ENCODE measurements at regions not wholly inside any gene's neighbourhood (a gene's known extent, or its start where the extent isn't known, plus 50 kb on each side); places are given as distances from the start of the nearest gene placed in this dataset.
"Not testable (repeated sequence)": the region's sequence is repeated elsewhere in the genome, so short reads cannot be mapped to it uniquely, and the experiment has no call there.

- no peak for DNase-seq (ENCODE audit: low read depth, low spot score)
These were observed 66.3 kb upstream of the UFM1 start for GRCh38 chr13:38283346-38283745.

DNA sequence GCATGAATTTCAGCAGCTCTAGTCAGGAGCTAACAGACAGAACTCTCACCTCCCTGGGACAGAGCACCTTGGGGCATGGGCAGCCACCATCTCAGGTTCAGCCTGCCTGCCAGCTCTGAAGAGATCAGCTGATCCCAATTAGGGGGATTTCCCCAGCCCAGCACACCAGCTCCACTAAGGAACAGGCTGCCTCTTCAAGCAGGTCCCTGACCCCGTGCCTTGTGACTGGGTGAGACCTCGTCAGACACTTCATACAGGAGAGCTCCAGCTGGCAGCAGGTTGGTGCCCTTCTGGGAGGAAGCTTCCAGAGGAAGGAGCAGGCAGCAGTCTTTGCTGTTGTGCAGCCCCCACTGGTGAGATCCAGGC is 84.5 kb upstream of the UFM1 start:
- DNase-seq (ENCODE audit: low read depth, low spot score) = no peak

GRCh38 chr13:38264363-38265131 is 85.1 kb upstream of the UFM1 start:
- no peak for DNase-seq (ENCODE audit: low read depth, low spot score)

DNA sequence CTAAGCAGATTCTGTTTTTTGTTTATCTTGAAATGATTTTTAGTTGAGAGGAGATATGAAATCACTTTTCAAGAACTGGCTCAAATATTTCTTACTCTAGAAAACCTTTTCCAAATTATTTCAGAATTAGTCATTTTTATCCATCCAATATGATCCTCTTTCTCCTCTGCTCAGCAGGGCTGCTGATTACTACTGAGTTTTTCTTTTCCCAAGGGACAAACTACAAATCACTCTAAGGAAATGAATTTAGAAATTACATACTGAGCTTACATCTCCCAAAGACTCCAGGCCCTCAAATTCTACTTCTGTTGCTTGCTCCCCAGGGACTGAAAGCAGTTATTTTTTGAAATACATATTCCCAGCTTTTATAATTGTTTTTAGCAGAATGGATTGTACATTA is 87.4 kb upstream of the UFM1 start:
- no peak for DNase-seq (ENCODE audit: low read depth, low spot score)

DNA sequence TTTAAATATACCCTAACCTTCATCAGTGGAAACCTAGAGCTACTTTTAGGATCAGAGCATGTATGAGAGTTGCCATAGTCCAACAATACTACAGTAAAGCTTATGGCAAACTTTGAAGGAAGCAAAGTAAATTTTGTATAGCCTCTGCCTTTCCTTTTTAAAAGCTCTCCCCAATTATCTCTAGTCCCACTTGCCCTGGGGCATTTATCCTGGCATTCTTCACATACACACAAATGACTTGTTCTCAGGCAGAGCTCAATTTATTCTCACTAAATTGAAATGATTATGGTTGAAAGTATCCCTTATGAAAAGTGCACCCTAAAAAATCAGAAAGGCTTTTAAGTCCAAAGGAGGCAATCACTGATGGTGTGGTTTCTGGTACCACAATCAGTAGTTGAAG is 94.1 kb upstream of the UFM1 start:
- no peak for DNase-seq (ENCODE audit: low read depth, low spot score)

DNA sequence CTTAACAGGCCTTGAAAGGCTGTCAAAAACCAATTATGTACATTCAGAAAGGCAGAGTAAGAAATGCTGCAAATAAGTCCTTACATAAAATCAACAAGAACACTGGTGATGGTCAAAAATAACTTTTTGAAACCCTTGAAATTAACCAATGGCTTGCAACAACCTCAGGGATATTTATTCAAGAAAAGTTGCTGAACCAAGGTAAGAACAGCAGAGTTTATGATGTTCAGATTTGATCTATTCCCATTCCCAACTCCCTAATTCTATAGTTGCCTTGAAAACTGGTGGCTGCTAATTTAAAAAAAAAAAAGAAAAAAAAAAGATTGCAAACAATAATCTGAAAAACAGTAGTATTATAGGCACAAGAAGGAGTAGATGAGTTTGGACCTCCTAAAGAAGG is 109.8 kb upstream of the UFM1 start:
- no peak for DNase-seq (ENCODE audit: low read depth, low spot score)

DNA sequence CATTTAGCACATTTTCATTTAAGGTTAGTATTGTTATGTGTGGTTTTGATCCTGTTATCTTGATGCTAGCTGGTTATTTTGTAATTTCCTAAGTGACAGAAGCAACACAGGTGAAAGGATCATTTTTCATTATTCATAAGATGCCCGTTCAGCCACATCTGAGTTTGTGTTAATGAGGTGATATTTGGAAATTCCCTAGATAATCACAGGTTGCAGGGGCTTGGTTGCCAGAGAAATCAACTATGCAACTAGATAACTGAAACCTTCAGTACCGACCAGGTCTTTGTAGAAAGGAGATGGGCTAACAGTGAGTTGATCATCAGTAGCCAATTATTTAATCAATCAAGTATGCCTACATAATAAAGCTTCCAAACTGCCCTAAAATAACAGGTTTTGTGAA is 121.3 kb upstream of the UFM1 start:
- DNase-seq (ENCODE audit: low read depth, low spot score) = no peak

DNA sequence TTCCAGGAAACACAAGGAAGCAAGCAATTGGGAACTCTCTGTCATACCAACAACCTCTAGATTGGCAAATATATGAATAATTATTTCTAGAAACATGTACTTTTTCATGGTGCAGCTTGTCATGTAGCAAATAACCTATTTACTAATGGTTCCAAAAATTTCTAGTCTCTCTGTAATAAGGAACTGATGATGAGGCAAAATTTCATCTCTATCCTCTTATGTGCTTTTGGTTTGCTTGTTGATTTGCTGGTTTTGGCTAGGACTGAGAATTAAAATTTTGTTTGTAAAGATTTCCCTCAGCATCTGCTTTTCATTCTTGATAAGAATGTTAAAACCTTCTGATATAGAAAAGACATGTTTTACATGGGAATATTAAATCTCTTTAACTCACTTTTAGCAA is 123.2 kb upstream of the UFM1 start:
- DNase-seq (ENCODE audit: low read depth, low spot score) = no peak

DNA sequence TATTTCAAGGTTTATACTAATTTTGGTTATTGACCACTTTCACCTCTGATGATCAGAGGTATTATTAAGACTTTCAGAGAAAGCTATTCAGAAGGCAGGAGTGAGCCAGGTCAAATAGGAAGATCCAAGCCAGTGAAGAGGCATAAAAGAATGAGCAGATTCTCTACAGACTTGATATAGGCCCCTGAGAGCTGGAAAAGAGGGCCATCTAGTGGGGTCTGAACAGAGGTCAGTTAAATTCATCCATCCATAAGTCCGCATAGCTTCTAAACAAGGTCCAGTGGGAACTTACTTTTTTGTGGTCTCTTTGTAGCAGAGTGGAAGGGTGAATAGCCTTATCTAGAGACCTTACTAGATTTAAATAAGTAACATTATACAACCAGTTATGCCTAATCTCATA is 126.6 kb upstream of the UFM1 start:
- DNase-seq (ENCODE audit: low read depth, low spot score) = peak; percentile 5

DNA sequence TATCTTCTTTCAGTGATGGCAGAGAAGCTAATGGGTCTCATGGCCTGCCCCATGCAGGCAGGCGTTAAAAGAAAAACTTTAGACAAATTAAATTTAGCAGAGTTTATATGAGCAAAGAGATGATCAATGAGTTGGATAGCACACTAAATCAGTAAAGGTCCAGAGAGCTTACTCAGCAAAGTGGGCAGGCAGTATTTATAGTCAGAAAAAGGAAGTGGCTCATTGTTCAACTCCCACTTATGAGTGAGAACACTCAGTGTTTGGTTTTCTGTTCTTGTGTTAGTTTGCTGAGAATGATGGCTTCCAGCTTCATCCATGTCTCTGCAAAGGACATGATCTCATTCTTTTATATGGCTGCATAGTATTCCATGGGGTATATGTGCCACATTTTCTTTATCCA is 128.5 kb upstream of the UFM1 start:
- not testable (repeated sequence) for DNase-seq (ENCODE audit: low read depth, low spot score)

GRCh38 chr13:38216181-38216580 is 133.5 kb upstream of the UFM1 start:
- DNase-seq (ENCODE audit: low read depth, low spot score) = no peak

- no peak for DNase-seq (ENCODE audit: low read depth, low spot score)
These were observed 136.3 kb upstream of the UFM1 start for GRCh38 chr13:38213314-38213713.

DNA sequence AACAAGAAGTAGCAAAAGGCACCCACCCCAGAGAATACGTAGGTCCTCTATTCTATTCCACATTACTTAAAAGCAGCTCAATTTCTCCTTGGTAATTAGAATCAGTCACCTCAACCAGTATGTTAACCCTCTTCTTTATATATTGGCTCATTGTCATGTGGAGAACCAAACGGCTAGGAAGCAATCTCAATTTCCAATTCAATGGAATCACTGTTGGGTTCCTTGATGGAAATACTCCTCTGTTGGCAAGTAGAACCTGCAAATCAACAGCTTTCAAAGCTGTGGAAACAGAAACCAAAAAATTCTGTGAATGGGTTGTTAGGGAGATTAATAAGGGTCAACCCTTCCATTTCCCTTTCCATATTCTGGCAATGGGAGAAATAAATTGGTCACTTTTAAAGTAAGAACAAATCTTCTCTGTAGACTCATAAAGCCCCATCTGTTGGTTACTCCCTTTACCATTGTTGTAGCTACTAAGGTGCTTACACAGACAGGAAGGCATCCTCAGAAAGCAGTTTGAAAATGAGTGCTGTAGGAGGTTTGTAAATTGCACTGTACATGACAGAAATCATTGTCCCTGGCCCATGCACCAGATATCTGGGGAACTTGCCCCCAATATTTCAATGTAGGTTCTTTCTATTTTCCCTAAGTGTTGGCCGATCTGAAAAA is 138.6 kb upstream of the UFM1 start:
- DNase-seq (ENCODE audit: low read depth, low spot score) = no peak

GRCh38 chr13:38204556-38204955 is 145.1 kb upstream of the UFM1 start:
- no peak for DNase-seq (ENCODE audit: low read depth, low spot score)

GRCh38 chr13:38202740-38203139 is 146.9 kb upstream of the UFM1 start:
- DNase-seq (ENCODE audit: low read depth, low spot score) = no peak

- DNase-seq (ENCODE audit: low read depth, low spot score) = no peak
These were observed 158.6 kb upstream of the UFM1 start for GRCh38 chr13:38191016-38191415.

- no peak for DNase-seq (ENCODE audit: low read depth, low spot score)
These were observed 169.0 kb upstream of the UFM1 start for GRCh38 chr13:38180670-38181069.

- no peak for DNase-seq (ENCODE audit: low read depth, low spot score)
These were observed 169.5 kb upstream of the UFM1 start for GRCh38 chr13:38180126-38180525.

DNA sequence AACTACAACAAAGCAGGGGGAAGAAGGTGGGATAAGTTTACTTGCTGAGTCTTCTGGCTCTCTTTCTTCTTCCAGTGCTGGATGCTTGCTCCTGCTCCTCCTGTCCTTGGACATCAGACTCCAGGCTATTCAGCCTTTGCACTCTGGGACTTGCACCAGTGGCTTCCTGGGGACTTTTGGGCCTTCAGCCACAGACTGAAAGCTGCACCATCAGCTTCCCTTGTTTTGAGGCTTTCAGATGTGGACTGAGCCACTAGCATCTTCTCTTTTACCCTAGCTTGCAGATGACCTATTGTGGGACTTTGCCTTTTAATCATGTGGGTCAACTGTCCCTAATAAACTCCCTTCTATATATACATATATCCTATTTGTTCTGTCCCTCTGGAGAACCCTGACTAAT is 173.0 kb upstream of the UFM1 start:
- no peak for DNase-seq (ENCODE audit: low read depth, low spot score)

- no peak for DNase-seq (ENCODE audit: low read depth, low spot score)
These were observed 176.2 kb upstream of the UFM1 start for GRCh38 chr13:38173403-38173802.

DNA sequence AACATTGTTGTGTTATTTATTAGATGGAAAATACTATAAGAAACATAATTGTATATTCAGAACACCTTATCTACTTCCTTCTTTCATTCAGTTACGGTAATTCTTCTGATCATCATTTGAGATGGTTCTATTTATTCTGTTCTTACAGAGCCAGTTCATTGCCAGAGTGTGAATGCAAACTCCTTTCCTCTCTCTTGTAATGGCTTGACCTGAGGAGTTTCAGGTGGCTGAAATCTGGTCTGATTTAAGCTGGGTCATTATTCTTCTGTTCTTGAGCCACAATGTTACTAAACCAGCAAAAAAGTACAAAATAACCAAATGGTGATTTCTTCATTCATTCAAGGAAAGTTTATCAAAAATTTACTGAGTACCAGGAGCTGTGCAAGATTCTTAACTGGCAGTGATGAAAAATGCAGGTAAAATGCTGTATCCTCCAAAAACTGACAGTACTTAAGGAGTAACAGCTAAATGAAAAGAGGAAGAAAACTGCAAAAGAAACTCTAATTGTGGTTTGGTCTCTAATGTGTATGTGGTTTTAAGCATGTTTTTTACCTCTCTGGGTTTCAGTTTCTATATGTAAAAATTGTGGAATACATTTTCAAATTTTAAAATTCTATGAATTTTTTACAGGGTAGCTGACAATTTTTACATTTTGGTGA is 182.4 kb upstream of the UFM1 start:
- DNase-seq (ENCODE audit: low read depth, low spot score) = no peak

GRCh38 chr13:38166116-38166515 is 183.5 kb upstream of the UFM1 start:
- no peak for DNase-seq (ENCODE audit: low read depth, low spot score)

GRCh38 chr13:38160131-38160530 is 189.5 kb upstream of the UFM1 start:
- DNase-seq (ENCODE audit: low read depth, low spot score) = no peak

All from brain pericyte (primary cell).